ENCODE measurements at regions not wholly inside any gene's neighbourhood (a gene's known extent, or its start where the extent isn't known, plus 50 kb on each side); places are given as distances from the start of the nearest gene placed in this dataset.
"Not testable (repeated sequence)": the region's sequence is repeated elsewhere in the genome, so short reads cannot be mapped to it uniquely, and the experiment has no call there.

- in situ Hi-C loops (cut with HindIII; ENCODE audit: low pct_ligation_motif_present, low pct_unique_long_range_greater_than_20kb, low sequenced_read_pairs) = no loop called here
- no peak for DNase-seq
Measured at GRCh38 chr9:28410411-28410810, 837.1 kb upstream of the C9orf72 start.

DNA sequence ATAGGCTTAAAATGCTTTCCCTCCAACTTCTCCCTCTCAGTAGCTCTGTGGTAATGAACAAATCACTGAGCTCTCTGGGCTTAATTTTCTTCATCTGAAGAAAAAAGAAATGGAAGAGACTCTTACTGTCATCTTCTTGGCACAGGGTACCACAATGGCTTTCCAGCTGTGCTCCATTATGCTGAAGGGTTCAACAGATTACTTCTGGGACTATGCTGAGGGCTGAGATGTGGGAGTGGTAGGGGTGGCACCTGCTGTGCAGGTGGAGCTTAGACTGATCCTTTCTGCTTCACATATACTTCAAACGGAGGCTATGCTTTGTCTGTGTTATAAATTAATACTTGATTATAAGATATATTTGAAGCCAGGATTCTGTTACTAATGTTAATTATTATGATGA, 840.2 kb upstream of the C9orf72 start:
- DNase-seq = no peak
- in situ Hi-C loops (cut with HindIII; ENCODE audit: low pct_ligation_motif_present, low pct_unique_long_range_greater_than_20kb, low sequenced_read_pairs) = no loop called here

GRCh38 chr9:28423255-28423654, 850.0 kb upstream of the C9orf72 start:
- no peak for DNase-seq
- in situ Hi-C loops (cut with HindIII; ENCODE audit: low pct_ligation_motif_present, low pct_unique_long_range_greater_than_20kb, low sequenced_read_pairs) = no loop called here

- no peak for DNase-seq
- in situ Hi-C loops (cut with HindIII; ENCODE audit: low pct_ligation_motif_present, low pct_unique_long_range_greater_than_20kb, low sequenced_read_pairs) = no loop called here
Measured at GRCh38 chr9:28435456-28435855, 862.2 kb upstream of the C9orf72 start.

DNA sequence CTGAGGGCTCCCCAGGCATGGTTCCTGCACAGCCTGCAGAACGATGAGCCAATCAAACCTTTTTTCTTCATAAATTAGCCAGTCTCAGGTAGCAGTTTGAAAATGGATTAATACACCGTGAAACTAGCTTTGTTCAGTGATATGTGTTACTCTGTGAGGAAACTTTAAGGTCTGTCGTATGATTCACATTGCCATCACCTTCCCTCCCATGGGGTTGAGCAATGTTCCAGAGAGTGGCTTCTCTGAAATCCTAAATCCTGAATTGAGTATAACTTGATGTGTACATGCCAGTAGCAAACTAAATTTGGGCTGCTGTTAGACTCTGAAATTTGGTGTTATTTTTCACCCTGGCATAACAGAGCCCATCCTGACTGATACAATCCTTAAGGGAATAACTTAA, 866.4 kb upstream of the C9orf72 start:
- DNase-seq = no peak
- in situ Hi-C loops (cut with HindIII; ENCODE audit: low pct_ligation_motif_present, low pct_unique_long_range_greater_than_20kb, low sequenced_read_pairs) = no loop called here

DNA sequence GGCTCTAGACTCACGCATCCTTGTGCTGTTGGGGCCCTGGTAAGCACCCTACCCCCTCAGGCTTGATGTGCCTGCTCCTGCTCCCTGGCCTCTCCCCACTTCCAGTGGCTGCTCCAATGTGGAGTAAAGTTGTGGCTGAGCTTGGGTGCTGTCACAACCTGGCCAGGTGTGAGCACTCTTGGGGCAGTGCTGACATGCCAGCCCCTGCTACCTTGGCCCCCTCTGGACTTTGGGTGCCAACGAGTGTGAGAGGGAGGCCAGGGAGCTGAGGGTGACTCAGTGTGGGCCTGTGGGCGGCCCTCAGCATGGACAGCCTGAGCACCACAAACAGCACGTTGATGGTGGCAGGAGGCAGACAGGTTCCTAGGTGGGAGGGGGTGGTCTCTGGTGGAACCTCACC, 870.2 kb upstream of the C9orf72 start:
- in situ Hi-C loops (cut with HindIII; ENCODE audit: low pct_ligation_motif_present, low pct_unique_long_range_greater_than_20kb, low sequenced_read_pairs) = no loop called here
- DNase-seq = no peak

GRCh38 chr9:28444637-28445036, 871.4 kb upstream of the C9orf72 start:
- DNase-seq = no peak
- in situ Hi-C loops (cut with HindIII; ENCODE audit: low pct_ligation_motif_present, low pct_unique_long_range_greater_than_20kb, low sequenced_read_pairs) = no loop called here

DNA sequence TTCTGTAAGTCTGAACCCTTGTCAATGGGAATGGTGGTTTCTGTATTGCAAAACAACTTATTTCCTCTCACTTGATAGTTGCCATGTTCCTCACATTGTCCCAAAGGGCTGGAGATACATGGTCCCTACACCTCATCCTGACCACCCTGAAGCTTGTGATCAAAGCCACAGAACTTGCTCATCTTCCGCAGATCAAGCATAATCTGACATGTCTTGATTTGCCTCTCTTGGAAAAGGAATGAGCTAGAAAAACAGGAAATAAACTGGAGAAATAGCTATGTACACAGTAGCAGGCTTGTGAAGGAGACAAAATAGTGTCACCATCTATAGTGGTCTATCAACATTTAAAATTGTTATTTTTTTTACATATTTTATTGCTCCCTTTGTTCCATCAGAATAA, 871.9 kb upstream of the C9orf72 start:
- no peak for DNase-seq
- in situ Hi-C loops (cut with HindIII; ENCODE audit: low pct_ligation_motif_present, low pct_unique_long_range_greater_than_20kb, low sequenced_read_pairs) = no loop called here

DNA sequence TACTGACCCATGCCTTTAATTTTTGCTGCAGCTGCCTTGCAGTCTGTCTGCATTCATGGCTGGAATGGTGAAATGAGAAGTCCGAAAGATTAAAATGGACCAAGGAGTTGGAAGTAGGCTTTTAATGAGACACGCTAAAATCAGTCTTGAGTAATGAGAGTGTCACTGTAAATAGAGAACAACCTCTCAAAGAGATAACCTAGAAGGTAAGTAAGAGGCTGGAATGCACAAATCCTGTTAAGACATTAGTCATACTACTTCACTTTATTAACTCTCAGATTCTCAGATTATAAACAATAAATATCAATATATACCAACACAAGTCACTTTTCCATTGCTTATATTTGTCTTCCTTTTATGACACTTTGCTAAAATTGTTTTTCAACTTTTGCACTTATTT, 880.6 kb upstream of the C9orf72 start:
- no peak for DNase-seq
- in situ Hi-C loops (cut with HindIII; ENCODE audit: low pct_ligation_motif_present, low pct_unique_long_range_greater_than_20kb, low sequenced_read_pairs) = no loop called here

DNA sequence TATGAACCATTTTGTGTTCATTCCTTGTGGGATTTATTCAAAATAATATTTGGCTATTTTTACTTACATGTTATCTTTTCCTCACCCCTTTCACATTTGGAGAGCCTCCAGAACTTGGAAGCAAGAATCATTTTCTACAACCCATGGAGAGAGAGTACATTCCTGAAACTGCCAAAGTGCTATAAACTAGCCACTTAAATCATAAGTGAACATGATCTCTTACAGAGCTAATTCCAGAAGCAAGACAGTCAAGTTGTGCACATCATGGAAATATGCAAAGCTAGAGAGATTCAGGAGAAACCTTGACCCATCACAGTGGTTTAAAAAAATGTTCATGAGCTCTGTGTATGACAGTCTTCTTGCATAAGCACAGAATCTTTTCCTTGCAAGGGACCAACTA, 883.6 kb upstream of the C9orf72 start:
- DNase-seq = no peak
- in situ Hi-C loops (cut with HindIII; ENCODE audit: low pct_ligation_motif_present, low pct_unique_long_range_greater_than_20kb, low sequenced_read_pairs) = no loop called here

DNA sequence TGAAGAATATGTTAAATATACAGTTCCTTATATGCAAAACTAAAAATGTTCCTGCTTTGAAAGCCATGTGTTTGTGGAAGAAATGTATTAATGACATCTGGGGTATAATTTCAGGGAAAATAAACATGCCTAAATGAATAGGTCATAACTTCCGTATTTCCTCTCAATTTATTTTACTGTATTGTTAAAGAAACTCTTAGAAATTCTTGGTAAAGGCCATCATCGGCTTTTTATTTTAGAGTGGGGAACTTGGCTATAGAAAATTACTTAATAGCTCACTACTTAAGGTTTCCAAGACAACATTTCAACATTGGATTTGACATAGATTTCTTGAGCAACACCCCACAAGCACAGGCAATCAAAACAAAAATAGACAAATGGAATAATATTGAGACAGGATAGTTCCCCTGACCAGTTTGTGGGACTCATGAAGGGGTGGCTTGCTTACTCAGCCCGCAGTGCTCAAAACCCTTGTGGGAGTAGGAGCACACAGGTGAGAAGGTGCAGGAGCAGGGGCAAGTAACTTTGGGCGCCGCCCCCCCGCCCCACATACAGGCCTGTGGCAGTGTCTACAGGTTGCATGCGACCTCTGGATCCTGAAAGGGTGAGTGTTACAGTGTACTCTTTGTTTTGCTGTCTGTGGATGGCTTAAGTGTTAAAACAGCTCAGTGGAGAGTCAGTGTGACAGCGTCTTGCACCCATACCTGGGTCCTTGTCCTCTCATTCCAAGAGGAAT, 891.4 kb upstream of the C9orf72 start:
- no peak for DNase-seq
- in situ Hi-C loops (cut with HindIII; ENCODE audit: low pct_ligation_motif_present, low pct_unique_long_range_greater_than_20kb, low sequenced_read_pairs) = no loop called here

- in situ Hi-C loops (cut with HindIII; ENCODE audit: low pct_ligation_motif_present, low pct_unique_long_range_greater_than_20kb, low sequenced_read_pairs) = no loop called here
- no peak for DNase-seq
Measured at GRCh38 chr9:28471261-28471660, 898.0 kb upstream of the C9orf72 start.

- DNase-seq = no peak
- in situ Hi-C loops (cut with HindIII; ENCODE audit: low pct_ligation_motif_present, low pct_unique_long_range_greater_than_20kb, low sequenced_read_pairs) = no loop called here
Measured at GRCh38 chr9:28487561-28487960, 914.3 kb upstream of the C9orf72 start.

GRCh38 chr9:28491121-28491520, 917.8 kb upstream of the C9orf72 start:
- no peak for DNase-seq
- in situ Hi-C loops (cut with HindIII; ENCODE audit: low pct_ligation_motif_present, low pct_unique_long_range_greater_than_20kb, low sequenced_read_pairs) = no loop called here

DNA sequence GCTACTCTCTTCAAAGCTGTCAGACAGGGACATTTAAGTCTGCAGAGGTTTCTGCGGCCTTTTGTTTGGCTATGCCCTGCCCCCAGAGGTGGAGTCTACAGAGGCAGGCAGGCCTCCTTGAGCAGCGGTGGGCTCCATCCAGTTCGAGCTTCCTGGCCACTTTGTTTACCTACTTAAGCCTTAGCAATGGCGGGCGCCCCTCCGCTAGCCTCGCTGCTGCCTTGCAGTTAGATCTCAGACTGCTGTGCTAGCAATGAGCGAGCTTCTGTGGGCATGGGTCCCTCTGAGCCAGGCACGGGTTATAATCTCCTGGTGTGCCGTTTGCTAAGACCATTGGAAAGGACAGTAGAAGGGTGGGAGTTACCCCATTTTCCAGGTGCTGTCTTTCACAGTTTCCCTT, 924.9 kb upstream of the C9orf72 start:
- DNase-seq; in situ Hi-C loops (cut with HindIII; ENCODE audit: low pct_ligation_motif_present, low pct_unique_long_range_greater_than_20kb, low sequenced_read_pairs): not testable (repeated sequence)

DNA sequence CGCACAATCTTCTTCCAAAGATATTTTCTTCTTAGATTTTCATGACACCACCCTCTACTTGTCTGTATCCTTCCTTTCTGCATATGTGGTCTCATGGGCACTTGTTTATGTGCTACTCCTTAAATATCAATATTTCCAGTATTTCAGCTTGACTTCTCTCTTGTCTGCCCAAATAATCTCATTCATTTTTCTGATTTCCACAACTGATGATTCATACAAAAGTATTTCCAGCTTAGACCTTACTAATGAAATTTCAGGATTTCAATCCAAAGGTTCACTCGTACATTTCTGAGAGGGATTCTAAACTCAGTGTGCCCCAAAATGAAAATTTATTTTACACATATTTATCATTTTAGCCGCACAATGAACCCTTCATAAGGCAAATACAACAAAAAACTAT, 928.9 kb upstream of the C9orf72 start:
- in situ Hi-C loops (cut with HindIII; ENCODE audit: low pct_ligation_motif_present, low pct_unique_long_range_greater_than_20kb, low sequenced_read_pairs) = no loop called here

DNA sequence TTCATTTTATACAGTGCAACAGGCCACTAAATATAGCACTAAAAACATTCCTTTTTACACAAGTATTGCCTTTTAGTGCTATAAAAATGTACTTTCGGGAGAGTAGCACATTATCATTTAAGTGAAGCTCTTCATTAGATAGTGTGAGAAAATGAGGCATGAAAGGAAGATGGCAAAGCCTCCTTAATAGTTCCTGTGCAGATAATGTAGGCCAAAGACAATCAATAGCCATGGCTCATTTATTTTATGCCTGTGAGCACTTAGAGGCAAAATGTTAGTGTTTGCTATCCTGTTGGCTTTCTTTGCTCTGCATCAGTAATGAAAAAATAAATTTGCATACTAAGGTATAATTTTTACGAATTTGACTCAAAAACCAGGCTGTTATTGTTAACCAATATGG, 929.5 kb upstream of the C9orf72 start:
- no peak for DNase-seq
- in situ Hi-C loops (cut with HindIII; ENCODE audit: low pct_ligation_motif_present, low pct_unique_long_range_greater_than_20kb, low sequenced_read_pairs) = no loop called here

More for the DNA sequence above, 928.9 kb upstream of the C9orf72 start:
- no peak for DNase-seq

DNA sequence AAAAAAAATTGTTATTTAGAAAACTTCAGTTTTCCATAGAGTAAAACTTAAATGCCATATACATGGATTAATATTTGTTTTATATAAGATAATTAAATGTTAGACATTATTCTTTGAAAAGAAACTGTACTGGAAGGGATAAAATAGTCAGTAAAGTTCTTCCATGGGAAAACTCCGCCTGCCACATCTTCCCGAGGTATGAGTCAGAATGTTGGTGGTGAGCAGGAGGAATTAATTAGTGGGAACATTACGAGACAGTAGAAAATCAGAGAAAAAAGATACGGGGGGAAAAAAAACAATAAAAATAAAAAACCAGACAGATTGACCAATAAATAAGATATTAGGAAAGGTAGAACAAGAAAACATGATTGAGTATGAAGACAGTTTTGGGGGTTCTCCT, 930.3 kb upstream of the C9orf72 start:
- in situ Hi-C loops (cut with HindIII; ENCODE audit: low pct_ligation_motif_present, low pct_unique_long_range_greater_than_20kb, low sequenced_read_pairs) = no loop called here
- DNase-seq = no peak

DNA sequence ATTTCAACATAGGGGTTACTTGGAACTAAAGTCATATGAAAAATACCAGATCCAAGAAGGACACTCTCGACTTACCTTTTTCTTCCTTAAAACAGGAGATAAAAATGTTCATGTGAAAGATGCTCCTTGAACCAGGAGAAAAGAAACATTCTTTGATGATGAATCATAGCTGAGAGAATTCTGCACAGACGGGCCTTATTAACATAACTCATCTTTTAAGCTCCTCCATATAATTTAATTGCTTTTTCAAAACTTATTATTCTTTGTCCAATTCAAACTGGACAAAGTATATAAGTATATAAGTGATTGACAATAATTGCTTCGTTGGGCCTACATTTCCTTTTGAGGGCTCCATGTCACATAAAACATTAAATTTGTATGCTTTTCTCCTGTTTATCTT, 945.2 kb upstream of the C9orf72 start:
- DNase-seq = no peak
- in situ Hi-C loops (cut with HindIII; ENCODE audit: low pct_ligation_motif_present, low pct_unique_long_range_greater_than_20kb, low sequenced_read_pairs) = no loop called here

DNA sequence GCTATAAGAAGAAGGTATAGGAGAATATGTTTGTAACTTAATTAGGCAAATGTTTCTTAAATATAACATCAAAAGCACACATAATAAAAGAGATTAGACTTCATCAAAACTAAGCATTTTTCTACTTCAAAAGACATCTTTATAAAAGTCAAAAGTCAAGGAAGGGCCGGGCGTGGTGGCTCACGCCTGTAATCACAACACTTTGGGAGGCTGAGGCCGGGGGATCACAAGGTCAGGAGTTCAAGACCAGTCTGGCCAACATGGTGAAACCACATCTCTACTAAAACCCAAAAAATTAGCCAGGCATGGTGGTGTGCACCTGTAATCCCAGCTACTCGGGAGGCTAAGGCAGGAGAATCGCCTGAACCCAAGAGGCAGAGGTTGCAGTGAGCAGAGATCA, 951.0 kb upstream of the C9orf72 start:
- in situ Hi-C loops (cut with HindIII; ENCODE audit: low pct_ligation_motif_present, low pct_unique_long_range_greater_than_20kb, low sequenced_read_pairs); DNase-seq: not testable (repeated sequence)

DNA sequence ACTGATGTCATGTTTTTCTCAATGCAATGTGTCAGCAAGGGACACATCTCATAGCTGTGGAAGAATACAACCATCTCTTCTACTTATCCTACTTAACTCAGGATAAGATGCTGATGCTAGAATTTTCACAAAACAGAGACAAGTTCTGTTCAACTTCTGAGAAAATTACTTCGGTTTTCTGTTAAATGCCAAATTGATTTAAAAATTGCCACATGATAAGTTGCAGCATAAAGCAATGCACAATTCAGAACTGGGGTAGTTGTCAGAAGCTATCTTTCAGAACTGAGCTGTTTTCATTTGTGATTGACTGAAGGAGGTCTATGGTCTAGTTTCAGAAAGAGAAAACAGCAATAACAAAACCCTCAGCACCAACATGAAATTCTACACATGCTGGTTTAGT, 954.8 kb upstream of the C9orf72 start:
- in situ Hi-C loops (cut with HindIII; ENCODE audit: low pct_ligation_motif_present, low pct_unique_long_range_greater_than_20kb, low sequenced_read_pairs) = no loop called here
- DNase-seq = no peak

Measured in ACHN (cell line).